WTC11 (cell line): ENCODE measurements at regions not wholly inside any gene's neighbourhood (a gene's known extent, or its start where the extent isn't known, plus 50 kb on each side); places are given as distances from the start of the nearest gene placed in this dataset.

ENCODE experiments used
- ATAC-seq: fragments of 200-7000 bp; cut with Tn5 transposase; 2 replicates; pipeline ENCODE4 v1.10.0; 2021; ENCODE audit warnings: mild to moderate bottlenecking, moderate library complexity
- CTCF ChIA-PET: fragments of 300-600 bp; sonication (Branson Sonifier 250); formaldehyde crosslinking; loops from one replicate; lab custom pipeline; 2021; ENCODE audit warnings: antibody characterized with exemption; lab: Charles Lee
- POLR2A ChIA-PET: fragments of 350-600 bp; sonication (Branson Sonifier 250); formaldehyde crosslinking; loops from one replicate; lab custom pipeline; 2021; ENCODE audit warnings: antibody characterized with exemption; lab: Charles Lee
- DNase-seq: peaks from one replicate; pipeline ENCODE4 v3.0.0; 2021; ENCODE audit warnings: low spot score
- H3K27ac Mint-ChIP-seq: 2 replicates; pipeline ENCODE4 v1.8.0; 2021; ENCODE audit warnings: mixed read lengths
- H3K27me3 Mint-ChIP-seq: 2 replicates; pipeline ENCODE4 v1.8.0; 2021; ENCODE audit warnings: low read depth, mild to moderate bottlenecking, moderate library complexity, mixed read lengths
- H3K36me3 Mint-ChIP-seq: 2 replicates; pipeline ENCODE4 v1.8.0; 2021; ENCODE audit warnings: mixed read lengths
- H3K4me1 Mint-ChIP-seq: 2 replicates; pipeline ENCODE4 v1.8.0; 2022; ENCODE audit warnings: mixed read lengths
- H3K4me3 Mint-ChIP-seq: 2 replicates; pipeline ENCODE4 v1.8.0; 2021; ENCODE audit warnings: mild to moderate bottlenecking, moderate library complexity, mixed read lengths
- H3K9me3 Mint-ChIP-seq: 2 replicates; pipeline ENCODE4 v1.8.0; 2021; ENCODE audit warnings: mixed read lengths
- ATF3 ChIP-seq: sonication (generic); formaldehyde crosslinking; conservative IDR thresholded peaks from 2 replicates; pipeline ENCODE4 v1.8.1; 2022; ENCODE audit warnings: mild to moderate bottlenecking, missing genetic modification reagents
- CBFB ChIP-seq: sonication (generic); formaldehyde crosslinking; IDR thresholded peaks from 2 replicates; pipeline ENCODE4 v1.8.1; 2022; ENCODE audit warnings: mild to moderate bottlenecking, low read depth, missing genetic modification reagents
- CREM ChIP-seq: sonication (generic); formaldehyde crosslinking; IDR thresholded peaks from 2 replicates; pipeline ENCODE4 v1.8.1; 2022; ENCODE audit warnings: mild to moderate bottlenecking, missing genetic modification reagents, moderate library complexity
- ERG ChIP-seq: fragments of 250-450 bp; sonication (Bioruptor Pico); IDR thresholded peaks from 2 replicates; pipeline ENCODE4 v1.8.0; 2021; ENCODE audit warnings: mild to moderate bottlenecking
- ESRRA ChIP-seq: sonication (generic); formaldehyde crosslinking; IDR thresholded peaks from 2 replicates; pipeline ENCODE4 v1.8.1; 2022; ENCODE audit warnings: mild to moderate bottlenecking, missing genetic modification reagents, borderline replicate concordance
- FOXJ3 ChIP-seq: sonication (generic); formaldehyde crosslinking; IDR thresholded peaks from 2 replicates; pipeline ENCODE4 v1.9.0; 2021; ENCODE audit warnings: missing genetic modification reagents, mild to moderate bottlenecking, borderline replicate concordance
- GRHL2 ChIP-seq: fragments of 250-450 bp; sonication (Bioruptor Pico); IDR thresholded peaks from 2 replicates; pipeline ENCODE4 v1.8.0; 2022; ENCODE audit warnings: mild to moderate bottlenecking, moderate library complexity; ENCODE audit not compliant: insufficient replicate concordance, severe bottlenecking
- MAX ChIP-seq: sonication (generic); formaldehyde crosslinking; IDR thresholded peaks from 2 replicates; pipeline ENCODE4 v1.8.0; 2022; ENCODE audit warnings: mild to moderate bottlenecking, missing genetic modification reagents
- MXD4 ChIP-seq: fragments of 250-450 bp; sonication (Bioruptor Pico); IDR thresholded peaks from 2 replicates; pipeline ENCODE4 v1.8.0; 2021; ENCODE audit warnings: mild to moderate bottlenecking, moderate library complexity, borderline replicate concordance
- RORB ChIP-seq: fragments of 250-450 bp; sonication (Bioruptor Pico); IDR thresholded peaks from 2 replicates; pipeline ENCODE4 v1.9.0; 2021; ENCODE audit warnings: mild to moderate bottlenecking
- ZNF232 ChIP-seq: sonication (generic); formaldehyde crosslinking; IDR thresholded peaks from 2 replicates; pipeline ENCODE4 v1.8.0; 2022; ENCODE audit warnings: mild to moderate bottlenecking, missing genetic modification reagents
- ZNF263 ChIP-seq: sonication (generic); formaldehyde crosslinking; IDR thresholded peaks from 2 replicates; pipeline ENCODE4 v1.8.1; 2022; ENCODE audit warnings: low read depth, mild to moderate bottlenecking, moderate library complexity, missing genetic modification reagents
- ZNF317 ChIP-seq: sonication (generic); formaldehyde crosslinking; IDR thresholded peaks from 2 replicates; pipeline ENCODE4 v1.8.1; 2023; ENCODE audit warnings: low read depth, mild to moderate bottlenecking, moderate library complexity, missing genetic modification reagents, borderline replicate concordance
- ZNF416 ChIP-seq: fragments of 250-450 bp; sonication (Bioruptor Pico); IDR thresholded peaks from 2 replicates; pipeline ENCODE4 v1.9.0; 2021; ENCODE audit warnings: mild to moderate bottlenecking, inconsistent platforms
- ZNF423 ChIP-seq: fragments of 250-450 bp; sonication (Bioruptor Pico); IDR thresholded peaks from 2 replicates; pipeline ENCODE4 v2.1.2; 2022; ENCODE audit warnings: mild to moderate bottlenecking, moderate library complexity
- TF ChIP-seq, protein P1 (sequence below): sonication (generic); formaldehyde crosslinking; IDR thresholded peaks from 2 replicates; pipeline ENCODE4 v1.8.0; 2022; ENCODE audit warnings: missing genetic modification reagents
- TF ChIP-seq, protein P2 (sequence below): sonication (generic); formaldehyde crosslinking; IDR thresholded peaks from 2 replicates; pipeline ENCODE4 v1.8.1; 2023; ENCODE audit warnings: mild to moderate bottlenecking, missing genetic modification reagents, borderline replicate concordance
- TF ChIP-seq, protein P3 (sequence below): sonication (generic); formaldehyde crosslinking; IDR thresholded peaks from 2 replicates; pipeline ENCODE4 v1.8.0; 2022; ENCODE audit warnings: mild to moderate bottlenecking, missing genetic modification reagents
- TF ChIP-seq, protein P4 (sequence below): fragments of 250-450 bp; sonication (Bioruptor Pico); IDR thresholded peaks from 2 replicates; pipeline ENCODE4 v1.9.0; 2021; ENCODE audit warnings: moderate library complexity, mild to moderate bottlenecking, inconsistent platforms, borderline replicate concordance

DNA sequence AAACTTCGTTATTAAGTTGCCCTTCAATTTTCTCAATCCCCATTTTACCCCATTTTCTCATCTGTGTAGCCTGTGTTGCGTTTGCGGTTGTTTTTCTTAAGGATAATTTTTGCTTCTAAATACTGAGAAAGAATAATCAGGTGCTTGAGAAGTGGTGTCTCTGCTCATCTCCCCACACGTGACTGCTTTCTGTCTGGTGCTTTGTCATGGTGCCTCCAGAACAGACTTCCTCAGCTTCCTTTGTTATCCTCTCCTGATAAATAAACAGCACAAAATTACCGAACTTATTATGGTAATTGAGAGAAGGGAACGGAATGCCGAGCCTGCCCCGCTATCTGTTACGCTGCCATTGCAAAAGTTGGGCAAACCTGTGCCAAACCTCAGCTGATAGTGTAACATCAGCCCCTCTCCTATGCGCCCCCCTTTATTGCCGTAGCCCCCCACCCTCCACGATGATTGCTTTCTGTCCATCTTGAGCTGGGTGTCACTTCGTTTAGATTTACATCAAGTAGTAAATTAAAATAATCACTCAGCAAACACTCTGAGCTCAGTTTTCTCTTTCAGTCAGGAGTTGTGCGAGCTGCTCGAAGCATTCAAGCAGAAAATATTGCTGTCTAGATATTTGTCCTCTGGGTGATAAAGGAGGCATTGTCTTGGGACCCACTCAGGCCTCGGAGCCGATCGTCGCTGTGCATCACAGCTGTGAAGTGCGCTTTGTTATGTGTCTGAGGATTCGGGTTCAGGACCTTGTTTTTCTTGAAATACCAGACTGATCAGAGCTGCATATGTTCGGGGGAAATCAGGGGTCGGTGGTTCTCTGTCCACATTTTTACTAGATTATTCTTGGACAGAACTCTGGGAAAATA is 1008.5 kb upstream of the FANCL start (continued):
- TF ChIP-seq FOXJ3 (CRISPR knock-in tag): no peak
- TF ChIP-seq ZNF416 (CRISPR knock-in tag): no peak
- TF ChIP-seq ZNF232 (CRISPR knock-in tag): no peak
- no peak for TF ChIP-seq ZNF423 (CRISPR knock-in tag)
- no peak for TF ChIP-seq ESRRA (CRISPR knock-in tag)
- TF ChIP-seq ERG: no peak
- TF ChIP-seq, protein P1, sequence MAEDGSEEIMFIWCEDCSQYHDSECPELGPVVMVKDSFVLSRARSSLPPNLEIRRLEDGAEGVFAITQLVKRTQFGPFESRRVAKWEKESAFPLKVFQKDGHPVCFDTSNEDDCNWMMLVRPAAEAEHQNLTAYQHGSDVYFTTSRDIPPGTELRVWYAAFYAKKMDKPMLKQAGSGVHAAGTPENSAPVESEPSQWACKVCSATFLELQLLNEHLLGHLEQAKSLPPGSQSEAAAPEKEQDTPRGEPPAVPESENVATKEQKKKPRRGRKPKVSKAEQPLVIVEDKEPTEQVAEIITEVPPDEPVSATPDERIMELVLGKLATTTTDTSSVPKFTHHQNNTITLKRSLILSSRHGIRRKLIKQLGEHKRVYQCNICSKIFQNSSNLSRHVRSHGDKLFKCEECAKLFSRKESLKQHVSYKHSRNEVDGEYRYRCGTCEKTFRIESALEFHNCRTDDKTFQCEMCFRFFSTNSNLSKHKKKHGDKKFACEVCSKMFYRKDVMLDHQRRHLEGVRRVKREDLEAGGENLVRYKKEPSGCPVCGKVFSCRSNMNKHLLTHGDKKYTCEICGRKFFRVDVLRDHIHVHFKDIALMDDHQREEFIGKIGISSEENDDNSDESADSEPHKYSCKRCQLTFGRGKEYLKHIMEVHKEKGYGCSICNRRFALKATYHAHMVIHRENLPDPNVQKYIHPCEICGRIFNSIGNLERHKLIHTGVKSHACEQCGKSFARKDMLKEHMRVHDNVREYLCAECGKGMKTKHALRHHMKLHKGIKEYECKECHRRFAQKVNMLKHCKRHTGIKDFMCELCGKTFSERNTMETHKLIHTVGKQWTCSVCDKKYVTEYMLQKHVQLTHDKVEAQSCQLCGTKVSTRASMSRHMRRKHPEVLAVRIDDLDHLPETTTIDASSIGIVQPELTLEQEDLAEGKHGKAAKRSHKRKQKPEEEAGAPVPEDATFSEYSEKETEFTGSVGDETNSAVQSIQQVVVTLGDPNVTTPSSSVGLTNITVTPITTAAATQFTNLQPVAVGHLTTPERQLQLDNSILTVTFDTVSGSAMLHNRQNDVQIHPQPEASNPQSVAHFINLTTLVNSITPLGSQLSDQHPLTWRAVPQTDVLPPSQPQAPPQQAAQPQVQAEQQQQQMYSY (CRISPR knock-in tag): no peak
- TF ChIP-seq, protein P2, sequence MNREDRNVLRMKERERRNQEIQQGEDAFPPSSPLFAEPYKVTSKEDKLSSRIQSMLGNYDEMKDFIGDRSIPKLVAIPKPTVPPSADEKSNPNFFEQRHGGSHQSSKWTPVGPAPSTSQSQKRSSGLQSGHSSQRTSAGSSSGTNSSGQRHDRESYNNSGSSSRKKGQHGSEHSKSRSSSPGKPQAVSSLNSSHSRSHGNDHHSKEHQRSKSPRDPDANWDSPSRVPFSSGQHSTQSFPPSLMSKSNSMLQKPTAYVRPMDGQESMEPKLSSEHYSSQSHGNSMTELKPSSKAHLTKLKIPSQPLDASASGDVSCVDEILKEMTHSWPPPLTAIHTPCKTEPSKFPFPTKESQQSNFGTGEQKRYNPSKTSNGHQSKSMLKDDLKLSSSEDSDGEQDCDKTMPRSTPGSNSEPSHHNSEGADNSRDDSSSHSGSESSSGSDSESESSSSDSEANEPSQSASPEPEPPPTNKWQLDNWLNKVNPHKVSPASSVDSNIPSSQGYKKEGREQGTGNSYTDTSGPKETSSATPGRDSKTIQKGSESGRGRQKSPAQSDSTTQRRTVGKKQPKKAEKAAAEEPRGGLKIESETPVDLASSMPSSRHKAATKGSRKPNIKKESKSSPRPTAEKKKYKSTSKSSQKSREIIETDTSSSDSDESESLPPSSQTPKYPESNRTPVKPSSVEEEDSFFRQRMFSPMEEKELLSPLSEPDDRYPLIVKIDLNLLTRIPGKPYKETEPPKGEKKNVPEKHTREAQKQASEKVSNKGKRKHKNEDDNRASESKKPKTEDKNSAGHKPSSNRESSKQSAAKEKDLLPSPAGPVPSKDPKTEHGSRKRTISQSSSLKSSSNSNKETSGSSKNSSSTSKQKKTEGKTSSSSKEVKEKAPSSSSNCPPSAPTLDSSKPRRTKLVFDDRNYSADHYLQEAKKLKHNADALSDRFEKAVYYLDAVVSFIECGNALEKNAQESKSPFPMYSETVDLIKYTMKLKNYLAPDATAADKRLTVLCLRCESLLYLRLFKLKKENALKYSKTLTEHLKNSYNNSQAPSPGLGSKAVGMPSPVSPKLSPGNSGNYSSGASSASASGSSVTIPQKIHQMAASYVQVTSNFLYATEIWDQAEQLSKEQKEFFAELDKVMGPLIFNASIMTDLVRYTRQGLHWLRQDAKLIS: no peak
- no peak for TF ChIP-seq GRHL2 (CRISPR knock-in tag)
- TF ChIP-seq ZNF263: no peak
- TF ChIP-seq, protein P3, sequence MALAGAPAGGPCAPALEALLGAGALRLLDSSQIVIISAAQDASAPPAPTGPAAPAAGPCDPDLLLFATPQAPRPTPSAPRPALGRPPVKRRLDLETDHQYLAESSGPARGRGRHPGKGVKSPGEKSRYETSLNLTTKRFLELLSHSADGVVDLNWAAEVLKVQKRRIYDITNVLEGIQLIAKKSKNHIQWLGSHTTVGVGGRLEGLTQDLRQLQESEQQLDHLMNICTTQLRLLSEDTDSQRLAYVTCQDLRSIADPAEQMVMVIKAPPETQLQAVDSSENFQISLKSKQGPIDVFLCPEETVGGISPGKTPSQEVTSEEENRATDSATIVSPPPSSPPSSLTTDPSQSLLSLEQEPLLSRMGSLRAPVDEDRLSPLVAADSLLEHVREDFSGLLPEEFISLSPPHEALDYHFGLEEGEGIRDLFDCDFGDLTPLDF (CRISPR knock-in tag): no peak
- no peak for TF ChIP-seq ZNF317 (CRISPR knock-in tag)

- no peak overlapping the region for H3K27ac Mint-ChIP-seq
- H3K27me3 Mint-ChIP-seq: no peaks in the 10 kb centered on the region
- no peaks in the 10 kb centered on the region for H3K36me3 Mint-ChIP-seq
- CTCF ChIA-PET: no interaction called here
- no peak for ATAC-seq
- no peak for DNase-seq
- POLR2A ChIA-PET: no interaction called here
- no peaks in the 10 kb centered on the region for H3K9me3 Mint-ChIP-seq
- peaks cover 20% of the 10 kb centered on the region for H3K4me1 Mint-ChIP-seq
- H3K4me3 Mint-ChIP-seq: no peak overlapping the region
- TF ChIP-seq MAX (CRISPR knock-in tag): no peak
- no peak for TF ChIP-seq MXD4 (CRISPR knock-in tag)
- TF ChIP-seq ZNF423 (CRISPR knock-in tag): no peak
- no peak for TF ChIP-seq FOXJ3 (CRISPR knock-in tag)
- TF ChIP-seq RORB (CRISPR knock-in tag): no peak
- TF ChIP-seq ZNF317 (CRISPR knock-in tag): no peak
- TF ChIP-seq ERG: no peak
- no peak for TF ChIP-seq ATF3 (CRISPR knock-in tag)
- no peak for TF ChIP-seq CBFB (CRISPR knock-in tag)
- TF ChIP-seq CREM (CRISPR knock-in tag): no peak
- TF ChIP-seq, protein P4, sequence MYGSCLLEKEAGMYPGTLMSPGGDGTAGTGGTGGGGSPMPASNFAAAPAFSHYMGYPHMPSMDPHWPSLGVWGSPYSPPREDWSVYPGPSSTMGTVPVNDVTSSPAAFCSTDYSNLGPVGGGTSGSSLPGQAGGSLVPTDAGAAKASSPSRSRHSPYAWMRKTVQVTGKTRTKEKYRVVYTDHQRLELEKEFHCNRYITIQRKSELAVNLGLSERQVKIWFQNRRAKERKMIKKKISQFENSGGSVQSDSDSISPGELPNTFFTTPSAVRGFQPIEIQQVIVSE: no peak
Observed at GRCh38 chr2:59239146-59239545, 998.0 kb upstream of the FANCL start.
